Lung (tissue), 11 donors: ENCODE measurements at regions not wholly inside any gene's neighbourhood (a gene's known extent, or its start where the extent isn't known, plus 50 kb on each side); places are given as distances from the start of the nearest gene placed in this dataset.
A peak's percentile ranks its signal among the peaks of the same experiment; 100 is the strongest.

Experiments used
- ATAC-seq: fragments of 200-7000 bp; cut with Tn5 transposase; one replicate; pipeline ENCODE4 v1.9.1; 2020; ENCODE audit warnings: moderate number of reproducible peaks; ENCODE audit not compliant: insufficient read depth, low FRiP score
- DNase-seq, 3 donors: peaks; one replicate each; pipeline ENCODE4 v3.0.0-alpha.2; 2013 to 2017
- H3K27ac ChIP-seq, 2 donors: one replicate each; pipeline ENCODE4 v1.5.1; 2013; ENCODE audit warnings: mild to moderate bottlenecking in 2 of 2, moderate library complexity in 2 of 2, control low read depth in 1 of 2, inconsistent platforms in 1 of 2, low read depth in 1 of 2, low read length in 1 of 2
- H3K27me3 ChIP-seq, 3 donors: one replicate each; pipeline ENCODE4 v1.5.1; 2013; ENCODE audit warnings: low read length in 2 of 3; ENCODE audit not compliant: control insufficient read depth in 3 of 3, insufficient read depth in 3 of 3
- H3K36me3 ChIP-seq, 4 donors: one replicate each; pipeline ENCODE4 v1.5.1; 2013; ENCODE audit warnings: low read length in 4 of 4, mild to moderate bottlenecking in 1 of 4, moderate library complexity in 1 of 4; ENCODE audit not compliant: control insufficient read depth in 4 of 4, insufficient read depth in 4 of 4
- H3K4me1 ChIP-seq, 5 donors: one replicate each; pipeline ENCODE4 v1.5.1; 2013; ENCODE audit warnings: low read length in 5 of 5, mild to moderate bottlenecking in 2 of 5, moderate library complexity in 1 of 5; ENCODE audit not compliant: control insufficient read depth in 5 of 5, insufficient read depth in 5 of 5
- H3K4me3 ChIP-seq: one replicate; pipeline ENCODE4 v1.5.1; 2013; ENCODE audit warnings: mild to moderate bottlenecking, control low read depth, moderate library complexity
- H3K9ac ChIP-seq, 2 donors: one replicate each; pipeline ENCODE4 v1.5.1; 2013; ENCODE audit warnings: low read length in 2 of 2, control low read depth in 1 of 2; ENCODE audit not compliant: insufficient read depth in 1 of 2
- H3K9me3 ChIP-seq, 4 donors: one replicate each; pipeline ENCODE4 v1.5.1; 2013; ENCODE audit warnings: low read length in 3 of 4, mild to moderate bottlenecking in 1 of 4, moderate library complexity in 1 of 4; ENCODE audit not compliant: control insufficient read depth in 4 of 4, insufficient read depth in 3 of 4
- CTCF ChIP-seq: IDR thresholded peaks from 2 replicates; pipeline ENCODE4 v1.5.1; 2012; ENCODE audit warnings: mild to moderate bottlenecking; ENCODE audit errors: control extremely low read depth, extremely low read depth
- WGBS, 2 donors: extraction: QIAGEN DNeasy Blood & Tissue Kit; methylation state at CpG; one replicate each; pipeline ENCODE4 v1.1.7; 2013; 5-methylcytosine and 5-hydroxymethylcytosine counted together
- donor health status: control.
- donor health status: control.
- donor health status: Bipolar disorder and iron deficiency.
- donor health status: healthy.
- donor health status: DM: yes; HTN: yes; CAD: no.

GRCh38 chr6:113731541-113731940, 125.6 kb upstream of the MARCKS start:
- no peaks in the 10 kb centered on the region for H3K9me3 ChIP-seq
- H3K27me3 ChIP-seq: no peaks in the 10 kb centered on the region
- WGBS, 2 donors: 93 to 94% methylated on average over 3 of the region's 3 CpGs
- ATAC-seq (no peak), DNase-seq (no peak)
- no peak overlapping the region for H3K27ac ChIP-seq
- no peak overlapping the region for H3K4me3 ChIP-seq
- H3K36me3 ChIP-seq: no peaks in the 10 kb centered on the region
- no peak overlapping the region for H3K9ac ChIP-seq
- TF ChIP-seq CTCF: no peak
- peaks cover 0 to 7% (median 0%) of the 10 kb centered on the region in 5 donors for H3K4me1 ChIP-seq

GRCh38 chr6:113732384-113732966, 124.7 kb upstream of the MARCKS start:
- WGBS, 2 donors: 57 to 86% methylated on average over 4 of the region's 4 CpGs
- H3K36me3 ChIP-seq: no peaks in the 10 kb centered on the region
- no peaks in the 10 kb centered on the region for H3K9me3 ChIP-seq
- ATAC-seq: no peak
- H3K4me3 ChIP-seq: no peak overlapping the region
- DNase-seq: peak; percentile 44 to 73 (median 69)
- H3K27ac ChIP-seq: no peak overlapping the region
- H3K27me3 ChIP-seq: no peaks in the 10 kb centered on the region
- H3K4me1 ChIP-seq: peaks cover 0 to 7% (median 0%) of the 10 kb centered on the region in 5 donors
- H3K9ac ChIP-seq: no peak overlapping the region
- TF ChIP-seq CTCF: no peak

- Histone ChIP-seq H3K36me3 (no peaks in the 10 kb centered on the region), H3K4me1 (peaks cover 0 to 7% (median 0%) of the 10 kb centered on the region in 5 donors), H3K27me3 (no peaks in the 10 kb centered on the region), H3K27ac (no peak overlapping the region), H3K9me3 (no peaks in the 10 kb centered on the region), H3K9ac (no peak overlapping the region), H3K4me3 (no peak overlapping the region)
- no peak for TF ChIP-seq CTCF
- 84 to 90% methylated on average over 3 of the region's 3 CpGs for WGBS, 2 donors
- DNase-seq (no peak), ATAC-seq (no peak)
Measured at GRCh38 chr6:113733381-113733780, 123.8 kb upstream of the MARCKS start.

- no peak for DNase-seq
- Histone ChIP-seq H3K9me3 (no peaks in the 10 kb centered on the region), H3K4me3 (no peak overlapping the region), H3K4me1 (peaks cover 0 to 7% (median 0%) of the 10 kb centered on the region in 5 donors), H3K36me3 (no peaks in the 10 kb centered on the region), H3K27me3 (no peaks in the 10 kb centered on the region), H3K9ac (no peak overlapping the region), H3K27ac (no peak overlapping the region)
- no peak for ATAC-seq
- WGBS, 2 donors: 58 to 71% methylated on average over 3 of the region's 3 CpGs
- TF ChIP-seq CTCF: no peak
Measured at GRCh38 chr6:113734982-113735381, 122.2 kb upstream of the MARCKS start.
